Hematopoietic multipotent progenitor cell (in vitro differentiated cells): ENCODE measurements at regions not wholly inside any gene's neighbourhood (a gene's known extent, or its start where the extent isn't known, plus 50 kb on each side); places are given as distances from the start of the nearest gene placed in this dataset.

Source experiments
- DNase-seq, 3 donors: peaks; one replicate each; pipeline ENCODE4 v3.0.0-alpha.2; 2011 to 2015; ENCODE audit warnings: low read depth in 2 of 3, low spot score in 2 of 3

GRCh38 chr3:14307656-14308302 lies 94.6 kb upstream of the SLC6A6 start:
- DNase-seq = no peak

GRCh38 chr3:14311729-14312128 lies 90.7 kb upstream of the SLC6A6 start:
- DNase-seq = no peak

- no peak for DNase-seq
These were observed 90.0 kb upstream of the SLC6A6 start for GRCh38 chr3:14312375-14312774.

GRCh38 chr3:14317057-14317553 lies 85.3 kb upstream of the SLC6A6 start:
- DNase-seq = no peak

- no peak for DNase-seq
These were observed 83.8 kb upstream of the SLC6A6 start for GRCh38 chr3:14318646-14319045.

- DNase-seq = peak in 2 of 3 donors; percentile 53 to 65
These were observed 82.7 kb upstream of the SLC6A6 start for GRCh38 chr3:14319654-14320182.

GRCh38 chr3:14320219-14320618 lies 82.2 kb upstream of the SLC6A6 start:
- DNase-seq = no peak

GRCh38 chr3:14322001-14322400 lies 80.4 kb upstream of the SLC6A6 start:
- DNase-seq = no peak

- DNase-seq = no peak
These were observed 79.6 kb upstream of the SLC6A6 start for GRCh38 chr3:14322667-14323295.

GRCh38 chr3:14323401-14324223 lies 78.8 kb upstream of the SLC6A6 start:
- no peak for DNase-seq

- DNase-seq = no peak
These were observed 78.0 kb upstream of the SLC6A6 start for GRCh38 chr3:14324224-14324944.

- no peak for DNase-seq
These were observed 74.0 kb upstream of the SLC6A6 start for GRCh38 chr3:14328422-14328821.

- DNase-seq = peak in 2 of 3 donors; percentile 37 to 59
These were observed 73.1 kb upstream of the SLC6A6 start for GRCh38 chr3:14329116-14329830.

GRCh38 chr3:14329842-14330241 lies 72.6 kb upstream of the SLC6A6 start:
- no peak for DNase-seq

GRCh38 chr3:14330508-14330907 lies 71.9 kb upstream of the SLC6A6 start:
- DNase-seq = no peak

- DNase-seq = no peak
These were observed 71.2 kb upstream of the SLC6A6 start for GRCh38 chr3:14331251-14331650.

GRCh38 chr3:14332392-14332791 lies 70.0 kb upstream of the SLC6A6 start:
- no peak for DNase-seq

- no peak for DNase-seq
These were observed 69.2 kb upstream of the SLC6A6 start for GRCh38 chr3:14333215-14333614.

- DNase-seq = no peak
These were observed 68.8 kb upstream of the SLC6A6 start for GRCh38 chr3:14333621-14334020.

GRCh38 chr3:14334136-14334535 lies 68.3 kb upstream of the SLC6A6 start:
- no peak for DNase-seq
